Pancreas (tissue), 10 donors: ENCODE measurements at regions not wholly inside any gene's neighbourhood (a gene's known extent, or its start where the extent isn't known, plus 50 kb on each side); places are given as distances from the start of the nearest gene placed in this dataset.
A peak's percentile ranks its signal among the peaks of the same experiment; 100 is the strongest.

Source experiments
- ATAC-seq, 4 donors: fragments of 200-7000 bp; cut with Tn5 transposase; one replicate each; pipeline versions ENCODE4 v1.8.0 to v1.9.1; 2020; ENCODE audit warnings: mild to moderate bottlenecking in 4 of 4, moderate library complexity in 4 of 4
- DNase-seq, 6 donors: peaks; one replicate each; pipeline ENCODE4 v3.0.0-alpha.2; 2020
- FAIRE-seq: peaks from 2 replicates; lab custom pipeline; 2012; peaks lifted over from hg19 to GRCh38; lab: Jason Lieb, UNC
- H3K27ac ChIP-seq, 4 donors: fragments of 200-600 bp; sonication (generic); 1 replicate in 3 of 4; 2 replicates in 1 of 4; pipeline versions ENCODE4 v1.5.0 to v1.8.0; 2020
- H3K27me3 ChIP-seq, 4 donors: fragments of 200-600 bp; one replicate each; pipeline ENCODE4 v1.8.0; 2021
- H3K36me3 ChIP-seq, 3 donors: fragments of 200-600 bp; sonication (generic) in 1 of 3; one replicate each; pipeline versions ENCODE4 v1.5.0 to v1.8.0; 2020 to 2021
- H3K4me1 ChIP-seq, 3 donors: fragments of 200-600 bp; one replicate each; pipeline ENCODE4 v1.8.0; 2021
- H3K4me3 ChIP-seq, 4 donors: fragments of 200-600 bp; sonication (generic) in 2 of 4; one replicate each; pipeline versions ENCODE4 v1.5.0 to v1.8.0; 2020 to 2021
- H3K9me3 ChIP-seq, 4 donors: fragments of 200-600 bp; one replicate each; pipeline ENCODE4 v1.8.0; 2021
- WGBS, 2 donors: extraction: QIAGEN DNeasy Blood & Tissue Kit; methylation state at CpG; one replicate each; pipeline ENCODE4 v1.1.7; 2013; 5-methylcytosine and 5-hydroxymethylcytosine counted together
- intact Hi-C, 3 donors: fragments of 100-400 bp; cut with DNase I; formaldehyde crosslinking; loops; one replicate each; pipeline versions ENCODE4 v1.11.1 to v1.14.2; 2022
- TF ChIP-seq, protein P1 (sequence below), 4 donors: fragments of 200-600 bp; sonication (generic) in 3 of 4; IDR thresholded peaks; one replicate each; pipeline versions ENCODE4 v1.5.0 to v1.8.0; 2021; ENCODE audit warnings: antibody characterized with exemption in 4 of 4
- donor health status: healthy with polysubstance abuse.
- donor health status: DM: no; HTN: no; CAD: no; lungs with moderate emphysema.
- donor health status: DM: no; HTN: no; CAD: no.
- donor health status: control.
- donor health status: control.
- donor health status: Bipolar disorder and iron deficiency.
- donor health status: DM: yes; HTN: yes; CAD: no.
- donor health status: DM: no; HTN: no; CAD: no.
- donor health status: DM: no; HTN: no; CAD: no.
- donor health status: DM: yes; HTN: yes; CAD: no.

DNA sequence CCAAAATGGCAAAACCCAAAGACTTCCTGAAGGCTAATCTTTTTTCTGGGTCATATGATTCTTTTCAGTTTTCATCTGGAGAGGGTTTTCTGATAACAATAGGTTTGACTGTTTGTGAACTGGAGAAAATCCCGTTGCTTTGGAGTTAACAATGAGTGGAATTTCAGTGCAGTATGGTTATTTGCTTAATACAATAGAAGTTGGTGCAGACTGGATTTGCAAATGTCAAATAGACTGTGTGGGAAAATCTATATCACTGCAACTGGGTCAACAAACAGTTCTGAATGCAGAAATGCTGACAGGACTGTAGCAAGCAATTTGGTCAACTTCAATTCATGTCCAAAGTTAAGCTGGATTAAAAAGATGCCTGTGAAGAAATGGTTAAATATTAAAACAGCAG is 267.5 kb upstream of the ARGLU1 start:
- Histone ChIP-seq H3K4me3 (no peak overlapping the region), H3K9me3 (no peaks in the 10 kb centered on the region), H3K4me1 (peaks cover 0 to 5% (median 5%) of the 10 kb centered on the region in 3 donors), H3K36me3 (no peaks in the 10 kb centered on the region), H3K27me3 (no peaks in the 10 kb centered on the region), H3K27ac (no peak overlapping the region)
- WGBS, 2 donors: 2 to 4% methylated on average over 1 of the region's 1 CpG
- TF ChIP-seq, protein P1, sequence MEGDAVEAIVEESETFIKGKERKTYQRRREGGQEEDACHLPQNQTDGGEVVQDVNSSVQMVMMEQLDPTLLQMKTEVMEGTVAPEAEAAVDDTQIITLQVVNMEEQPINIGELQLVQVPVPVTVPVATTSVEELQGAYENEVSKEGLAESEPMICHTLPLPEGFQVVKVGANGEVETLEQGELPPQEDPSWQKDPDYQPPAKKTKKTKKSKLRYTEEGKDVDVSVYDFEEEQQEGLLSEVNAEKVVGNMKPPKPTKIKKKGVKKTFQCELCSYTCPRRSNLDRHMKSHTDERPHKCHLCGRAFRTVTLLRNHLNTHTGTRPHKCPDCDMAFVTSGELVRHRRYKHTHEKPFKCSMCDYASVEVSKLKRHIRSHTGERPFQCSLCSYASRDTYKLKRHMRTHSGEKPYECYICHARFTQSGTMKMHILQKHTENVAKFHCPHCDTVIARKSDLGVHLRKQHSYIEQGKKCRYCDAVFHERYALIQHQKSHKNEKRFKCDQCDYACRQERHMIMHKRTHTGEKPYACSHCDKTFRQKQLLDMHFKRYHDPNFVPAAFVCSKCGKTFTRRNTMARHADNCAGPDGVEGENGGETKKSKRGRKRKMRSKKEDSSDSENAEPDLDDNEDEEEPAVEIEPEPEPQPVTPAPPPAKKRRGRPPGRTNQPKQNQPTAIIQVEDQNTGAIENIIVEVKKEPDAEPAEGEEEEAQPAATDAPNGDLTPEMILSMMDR (IDR thresholded peaks at IDR 0.05): no peak
- ATAC-seq (peak; percentile 88 to 96 (median 92)), DNase-seq (no peak), FAIRE-seq (no peak)
- intact Hi-C loops: no loop called here

DNA sequence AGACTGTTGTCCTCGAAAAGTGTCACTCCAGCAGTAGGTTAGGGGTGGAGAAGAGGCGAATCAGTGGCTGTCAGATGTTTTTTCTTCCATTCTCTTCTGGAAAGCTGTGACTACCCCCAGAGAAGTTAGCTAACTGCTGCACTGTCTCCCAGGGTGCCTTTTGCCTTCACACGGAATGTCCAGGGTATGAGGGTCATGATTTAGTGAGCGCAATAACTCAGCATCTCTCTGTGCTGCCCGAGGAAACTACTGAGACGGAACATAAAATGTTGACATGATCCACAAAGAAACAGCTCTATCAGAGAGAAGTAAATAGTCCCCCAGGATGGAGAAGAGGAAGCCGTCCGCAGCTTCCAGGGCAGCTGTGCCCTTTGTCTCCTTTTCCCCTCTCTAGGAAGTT is 254.0 kb upstream of the ARGLU1 start:
- H3K9me3 ChIP-seq: no peaks in the 10 kb centered on the region
- H3K4me1 ChIP-seq: no peaks in the 10 kb centered on the region
- H3K4me3 ChIP-seq: no peak overlapping the region
- FAIRE-seq: no peak
- no peak overlapping the region for H3K27ac ChIP-seq
- DNase-seq: no peak
- intact Hi-C loops: no loop called here
- no peaks in the 10 kb centered on the region for H3K36me3 ChIP-seq
- ATAC-seq: no peak
- 41 to 46% methylated on average over 8 of the region's 8 CpGs for WGBS, 2 donors
- H3K27me3 ChIP-seq: no peaks in the 10 kb centered on the region
- TF ChIP-seq, protein P1 (IDR thresholded peaks at IDR 0.05): no peak

GRCh38 chr13:106819413-106820180 is 251.7 kb upstream of the ARGLU1 start:
- Histone ChIP-seq H3K4me3 (no peak overlapping the region), H3K27ac (no peak overlapping the region), H3K36me3 (no peaks in the 10 kb centered on the region), H3K4me1 (no peaks in the 10 kb centered on the region), H3K9me3 (no peaks in the 10 kb centered on the region), H3K27me3 (no peaks in the 10 kb centered on the region)
- TF ChIP-seq, protein P1 (IDR thresholded peaks at IDR 0.05): no peak
- ATAC-seq (no peak), DNase-seq (no peak), FAIRE-seq (no peak)
- WGBS, 2 donors: 84 to 90% methylated on average over 6 of the region's 6 CpGs
- intact Hi-C loops: no loop called here

DNA sequence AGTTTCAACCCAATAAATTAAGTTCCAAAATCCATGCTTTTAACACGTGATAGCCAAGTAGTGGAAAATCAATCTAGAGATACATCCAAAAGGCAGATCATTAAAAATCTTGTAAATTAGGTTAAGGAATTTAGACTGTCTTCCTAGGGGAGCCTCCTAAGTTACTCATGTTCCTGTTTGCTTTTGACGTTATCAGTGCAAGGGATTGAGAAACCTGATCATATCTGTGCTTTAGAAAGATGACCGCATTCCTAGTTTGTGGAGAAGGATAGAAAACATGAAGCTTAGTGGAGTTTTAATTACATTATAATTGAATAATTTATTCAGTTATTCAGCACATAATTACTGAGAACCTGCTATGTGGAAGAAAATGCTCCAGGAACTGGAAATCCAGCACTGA is 251.0 kb upstream of the ARGLU1 start:
- no peak for FAIRE-seq

DNA sequence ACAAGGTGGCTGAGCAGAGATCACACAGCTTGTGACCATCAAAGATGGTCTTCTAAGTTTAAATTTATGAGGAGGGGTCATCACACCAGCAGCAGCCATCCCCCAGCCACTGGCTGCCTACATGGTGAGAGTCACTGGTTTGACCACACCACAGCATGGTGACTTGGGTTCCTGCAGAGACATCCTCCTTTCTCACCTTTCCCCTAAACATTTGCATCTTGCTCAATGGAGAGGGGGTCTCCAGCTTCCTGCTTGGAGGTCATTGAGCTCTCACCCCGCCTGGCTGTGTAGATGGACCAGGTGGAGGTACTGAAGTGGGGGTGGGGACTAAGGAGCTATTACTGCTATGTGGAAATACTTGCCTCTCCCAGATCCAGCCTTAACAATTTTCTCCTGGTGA is 247.6 kb upstream of the ARGLU1 start:
- no peaks in the 10 kb centered on the region for H3K27me3 ChIP-seq
- intact Hi-C loops: no loop called here
- TF ChIP-seq, protein P1 (IDR thresholded peaks at IDR 0.05): no peak
- H3K9me3 ChIP-seq: no peaks in the 10 kb centered on the region
- no peak for ATAC-seq
- H3K36me3 ChIP-seq: no peaks in the 10 kb centered on the region
- DNase-seq: no peak
- no peak overlapping the region for H3K27ac ChIP-seq
- H3K4me1 ChIP-seq: no peaks in the 10 kb centered on the region
- H3K4me3 ChIP-seq: no peak overlapping the region
- 35 to 42% methylated on average over 1 of the region's 1 CpG for WGBS, 2 donors
- no peak for FAIRE-seq

More for the DNA sequence above, 251.0 kb upstream of the ARGLU1 start:
- 76 to 83% methylated on average over 3 of the region's 3 CpGs for WGBS, 2 donors
- H3K4me1 ChIP-seq: no peaks in the 10 kb centered on the region
- no peak for ATAC-seq
- TF ChIP-seq, protein P1 (IDR thresholded peaks at IDR 0.05): no peak
- no peak for DNase-seq
- no peaks in the 10 kb centered on the region for H3K36me3 ChIP-seq
- H3K4me3 ChIP-seq: no peak overlapping the region
- H3K9me3 ChIP-seq: no peaks in the 10 kb centered on the region
- intact Hi-C loops: no loop called here
- no peaks in the 10 kb centered on the region for H3K27me3 ChIP-seq
- no peak overlapping the region for H3K27ac ChIP-seq
